NOMO-1 treated with DMSO at 0.1 percent for 48 hours (cell line): ENCODE measurements at regions not wholly inside any gene's neighbourhood (a gene's known extent, or its start where the extent isn't known, plus 50 kb on each side); places are given as distances from the start of the nearest gene placed in this dataset.
"Not testable (repeated sequence)": the region's sequence is repeated elsewhere in the genome, so short reads cannot be mapped to it uniquely, and the experiment has no call there.

ENCODE experiments used
- DNase-seq: peaks from one replicate; lab custom pipeline; 2025; ENCODE audit not compliant: unreplicated experiment; lab: John Stamatoyannopoulos, UW

GRCh38 chr10:123269675-123270074, 115.5 kb downstream of the BUB3 start:
- DNase-seq = no peak

GRCh38 chr10:123270221-123270620, 116.0 kb downstream of the BUB3 start:
- no peak for DNase-seq

GRCh38 chr10:123270806-123271205, 116.6 kb downstream of the BUB3 start:
- no peak for DNase-seq

- DNase-seq = no peak
Observed at GRCh38 chr10:123272171-123272570, 118.0 kb downstream of the BUB3 start.

- DNase-seq = no peak
Observed at GRCh38 chr10:123274306-123275135, 120.3 kb downstream of the BUB3 start.

- DNase-seq = no peak
Observed at GRCh38 chr10:123275136-123275564, 120.9 kb downstream of the BUB3 start.

- DNase-seq = no peak
Observed at GRCh38 chr10:123278445-123278844, 124.2 kb downstream of the BUB3 start.

GRCh38 chr10:123283371-123283770, 129.2 kb downstream of the BUB3 start:
- DNase-seq = not testable (repeated sequence)

GRCh38 chr10:123284022-123284421, 129.8 kb downstream of the BUB3 start:
- no peak for DNase-seq

- DNase-seq = no peak
Observed at GRCh38 chr10:123287594-123288247, 133.5 kb downstream of the BUB3 start.

GRCh38 chr10:123289432-123289831, 135.2 kb downstream of the BUB3 start:
- no peak for DNase-seq

- DNase-seq = no peak
Observed at GRCh38 chr10:123294109-123294508, 139.9 kb downstream of the BUB3 start.

- DNase-seq = no peak
Observed at GRCh38 chr10:123294886-123295285, 140.7 kb downstream of the BUB3 start.

GRCh38 chr10:123295644-123296043, 141.4 kb downstream of the BUB3 start:
- DNase-seq = no peak

GRCh38 chr10:123297175-123297574, 143.0 kb downstream of the BUB3 start:
- DNase-seq = no peak

GRCh38 chr10:123298583-123298982, 144.4 kb downstream of the BUB3 start:
- no peak for DNase-seq

- DNase-seq = no peak
Observed at GRCh38 chr10:123299598-123299997, 145.4 kb downstream of the BUB3 start.

- peak; percentile 36 for DNase-seq
Observed at GRCh38 chr10:123301077-123301857, 147.1 kb downstream of the BUB3 start.

- DNase-seq = no peak
Observed at GRCh38 chr10:123303581-123304337, 149.6 kb downstream of the BUB3 start.

GRCh38 chr10:123305671-123306070, 151.5 kb downstream of the BUB3 start:
- DNase-seq = no peak

GRCh38 chr10:123306290-123306689, 152.1 kb downstream of the BUB3 start:
- DNase-seq = no peak
